ENCODE measurements at regions not wholly inside any gene's neighbourhood (a gene's known extent, or its start where the extent isn't known, plus 50 kb on each side); places are given as distances from the start of the nearest gene placed in this dataset.

- no peak for TF ChIP-seq ZNF366 (tag by site-specific recombination; conservative IDR thresholded peaks at IDR 0.05)
- no peak for TF ChIP-seq KLF1 (tag by site-specific recombination; IDR thresholded peaks at IDR 0.05)
- no peak for TF ChIP-seq ZNF211 (tag by site-specific recombination; IDR thresholded peaks at IDR 0.05; ENCODE audit: low read depth)
- TF ChIP-seq KLF10 (tag by site-specific recombination; IDR thresholded peaks at IDR 0.05), result no peak
- TF ChIP-seq ZBTB7A (tag by site-specific recombination; IDR thresholded peaks at IDR 0.05; ENCODE audit: low read depth), result no peak
- TF ChIP-seq ZNF202 (tag by site-specific recombination; IDR thresholded peaks at IDR 0.05; ENCODE audit: borderline replicate concordance), result no peak
- no peak for TF ChIP-seq ZNF521 (tag by site-specific recombination; IDR thresholded peaks at IDR 0.05)
- TF ChIP-seq ZNF560 (tag by site-specific recombination; IDR thresholded peaks at IDR 0.05; ENCODE audit: borderline replicate concordance), result no peak
- no peak for TF ChIP-seq CTCF (tag by site-specific recombination; IDR thresholded peaks at IDR 0.05)
- TF ChIP-seq REST (tag by site-specific recombination; IDR thresholded peaks at IDR 0.05), result no peak
- no peak for TF ChIP-seq ZNF404 (tag by site-specific recombination; IDR thresholded peaks at IDR 0.05)
These were observed 63.5 kb upstream of the DEFB112 start for GRCh38 chr6:50112981-50113857.

Data from HEK293 (cell line).